Hypothalamus (tissue), 51 donors: ENCODE measurements at regions not wholly inside any gene's neighbourhood (a gene's known extent, or its start where the extent isn't known, plus 50 kb on each side); places are given as distances from the start of the nearest gene placed in this dataset.
"Not testable (repeated sequence)": the region's sequence is repeated elsewhere in the genome, so short reads cannot be mapped to it uniquely, and the experiment has no call there.

Experiments
- DNase-seq, 51 donors: peaks; one replicate each; lab custom pipeline; 2025; lab: John Stamatoyannopoulos, UW

- DNase-seq, result no peak
These were observed 504.8 kb upstream of the SGCD start for GRCh38 chr5:155822177-155822576.

- DNase-seq, result no peak
These were observed 500.1 kb upstream of the SGCD start for GRCh38 chr5:155826611-155827507.

GRCh38 chr5:155827508-155827815, 499.5 kb upstream of the SGCD start:
- DNase-seq, result not testable (repeated sequence)

- DNase-seq, result no peak
These were observed 499.0 kb upstream of the SGCD start for GRCh38 chr5:155827949-155828348.

GRCh38 chr5:155831491-155831890, 495.5 kb upstream of the SGCD start:
- no peak for DNase-seq

GRCh38 chr5:155833287-155833686, 493.7 kb upstream of the SGCD start:
- no peak for DNase-seq

GRCh38 chr5:155834271-155834975, 492.5 kb upstream of the SGCD start:
- no peak for DNase-seq

- no peak for DNase-seq
These were observed 490.7 kb upstream of the SGCD start for GRCh38 chr5:155836089-155836803.

GRCh38 chr5:155838394-155838793, 488.6 kb upstream of the SGCD start:
- DNase-seq, result no peak

GRCh38 chr5:155839251-155840037, 487.5 kb upstream of the SGCD start:
- no peak for DNase-seq

- no peak for DNase-seq
These were observed 482.4 kb upstream of the SGCD start for GRCh38 chr5:155844542-155844941.

GRCh38 chr5:155850370-155850769, 476.6 kb upstream of the SGCD start:
- no peak for DNase-seq

GRCh38 chr5:155866971-155867370, 460.0 kb upstream of the SGCD start:
- DNase-seq, result no peak

GRCh38 chr5:155867522-155868088, 459.4 kb upstream of the SGCD start:
- DNase-seq, result no peak

GRCh38 chr5:155870636-155871035, 456.3 kb upstream of the SGCD start:
- no peak for DNase-seq

- no peak for DNase-seq
These were observed 455.3 kb upstream of the SGCD start for GRCh38 chr5:155871623-155872022.

- no peak for DNase-seq
These were observed 454.2 kb upstream of the SGCD start for GRCh38 chr5:155872629-155873220.

GRCh38 chr5:155878991-155879575, 447.9 kb upstream of the SGCD start:
- peak in 1 of 51 donors; percentile 26 for DNase-seq

- no peak for DNase-seq
These were observed 442.9 kb upstream of the SGCD start for GRCh38 chr5:155884041-155884440.

- DNase-seq, result no peak
These were observed 441.8 kb upstream of the SGCD start for GRCh38 chr5:155885199-155885598.
